ENCODE measurements at regions not wholly inside any gene's neighbourhood (a gene's known extent, or its start where the extent isn't known, plus 50 kb on each side); places are given as distances from the start of the nearest gene placed in this dataset.

DNA sequence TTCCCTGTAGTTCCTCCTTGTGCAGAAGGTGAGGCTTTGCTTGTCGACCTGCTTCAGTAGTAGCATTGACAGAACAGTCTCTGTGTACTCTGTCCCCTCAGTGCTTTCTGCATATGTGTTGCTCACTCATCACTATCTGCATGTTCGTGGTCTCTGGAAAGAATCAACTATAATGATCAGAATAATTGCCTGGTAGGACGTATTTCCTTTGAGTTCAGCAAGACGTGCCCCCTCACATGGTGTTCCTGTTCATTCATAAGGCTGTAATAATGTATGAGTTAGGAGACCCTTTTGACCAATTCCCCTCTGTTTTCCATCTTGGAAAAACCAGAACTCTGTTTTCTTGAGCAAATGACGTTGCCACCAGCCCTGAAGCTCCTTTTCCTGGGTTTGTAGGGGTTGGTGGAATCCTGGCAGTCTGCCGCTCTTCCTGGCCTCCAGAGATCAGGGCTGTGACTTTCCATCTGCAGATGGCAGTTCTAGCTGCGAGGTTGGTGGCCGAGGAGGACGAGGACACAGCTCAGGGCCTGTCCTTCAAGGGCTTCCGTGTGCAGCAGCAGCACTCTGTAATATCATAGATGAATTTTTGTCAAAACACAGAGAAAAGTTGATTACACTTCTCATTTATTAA, 61.9 kb downstream of the EXOSC2 start:
- in situ Hi-C loops (cut with HindIII; ENCODE audit: low pct_unique_long_range_greater_than_20kb, low sequenced_read_pairs), result no loop called here

DNA sequence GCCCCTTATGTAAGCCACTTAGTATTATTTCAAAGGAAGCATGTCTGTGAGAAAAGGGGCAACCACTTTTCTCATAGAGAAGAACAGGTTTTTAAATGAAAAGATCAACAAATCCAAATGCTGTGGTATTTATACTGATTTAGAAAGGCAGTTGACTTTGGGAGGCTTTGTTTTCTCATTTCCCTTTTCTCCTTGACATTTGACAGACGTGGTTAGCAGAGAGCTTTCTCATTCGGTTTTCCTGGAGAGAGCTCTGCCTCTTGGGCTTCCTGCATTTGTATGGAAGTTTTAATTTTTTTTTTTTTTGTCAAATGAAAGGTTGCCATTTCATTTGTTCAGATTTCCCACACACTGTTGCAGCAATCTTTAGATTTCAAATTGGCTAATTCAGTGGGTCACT, 62.5 kb downstream of the EXOSC2 start:
- in situ Hi-C loops (cut with HindIII; ENCODE audit: low pct_unique_long_range_greater_than_20kb, low sequenced_read_pairs), result no loop called here
- DNase-seq (ENCODE audit: low read depth, low spot score), result no peak

More for the DNA sequence above, 61.9 kb downstream of the EXOSC2 start:
- DNase-seq (ENCODE audit: low read depth, low spot score), result no peak

- in situ Hi-C loops (cut with HindIII; ENCODE audit: low pct_unique_long_range_greater_than_20kb, low sequenced_read_pairs), result no loop called here
- no peak for DNase-seq (ENCODE audit: low read depth, low spot score)
Measured at GRCh38 chr9:130756455-130757152, 63.0 kb downstream of the EXOSC2 start.

GRCh38 chr9:130759738-130760137, 66.2 kb downstream of the EXOSC2 start:
- DNase-seq (ENCODE audit: low read depth, low spot score), result no peak
- in situ Hi-C loops (cut with HindIII; ENCODE audit: low pct_unique_long_range_greater_than_20kb, low sequenced_read_pairs), result no loop called here

DNA sequence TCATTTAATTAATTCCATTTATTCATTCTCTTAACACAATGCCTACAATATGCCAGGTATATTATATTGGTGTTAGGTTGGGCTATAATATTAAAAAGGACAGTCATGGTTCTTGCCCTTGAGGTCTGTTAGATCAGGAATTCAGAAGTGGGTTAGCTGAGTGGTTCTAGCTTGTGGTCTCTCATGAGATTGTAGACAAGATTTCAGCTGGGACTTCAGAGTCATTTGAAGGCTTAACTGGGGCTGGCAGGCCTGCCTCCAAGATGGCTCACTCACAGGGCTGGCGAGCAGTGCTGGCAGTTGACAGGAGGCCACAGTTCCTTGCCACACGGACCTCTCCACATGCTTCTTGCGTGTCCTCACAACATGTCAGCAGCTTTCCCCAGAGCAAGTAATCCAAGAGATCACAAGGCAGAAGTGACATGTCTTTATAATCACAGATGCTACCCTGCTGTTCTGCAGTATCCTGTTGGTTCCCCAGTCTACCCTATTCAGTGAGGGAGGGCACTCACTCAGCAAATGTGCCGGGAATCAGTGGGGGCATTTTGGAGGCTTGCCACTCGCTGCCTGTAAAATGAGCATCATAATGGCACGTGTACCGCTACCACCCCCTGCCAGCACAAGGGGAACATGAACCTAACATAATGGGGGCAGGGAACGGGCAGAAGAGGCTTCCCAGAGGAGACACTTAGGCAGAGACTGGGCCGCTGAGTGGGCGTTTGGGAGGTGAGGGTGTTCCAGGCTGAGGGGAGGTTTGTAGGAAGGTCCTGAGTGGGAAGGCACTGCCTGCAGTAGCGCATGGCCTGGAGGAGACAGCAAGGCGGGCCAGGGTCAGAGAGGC, 70.0 kb downstream of the EXOSC2 start:
- no peak for DNase-seq (ENCODE audit: low read depth, low spot score)

GRCh38 chr9:130765137-130766020, 69.7 kb upstream of the ABL1 start:
- DNase-seq (ENCODE audit: low read depth, low spot score), result no peak
- in situ Hi-C loops (cut with HindIII; ENCODE audit: low pct_unique_long_range_greater_than_20kb, low sequenced_read_pairs), result no loop called here

More for the DNA sequence above, 70.0 kb downstream of the EXOSC2 start:
- in situ Hi-C loops (cut with HindIII; ENCODE audit: low pct_unique_long_range_greater_than_20kb, low sequenced_read_pairs), result no loop called here

GRCh38 chr9:130766021-130766926, 68.8 kb upstream of the ABL1 start:
- in situ Hi-C loops (cut with HindIII; ENCODE audit: low pct_unique_long_range_greater_than_20kb, low sequenced_read_pairs), result no loop called here
- DNase-seq (ENCODE audit: low read depth, low spot score), result peak; percentile 91

GRCh38 chr9:130766927-130767307, 68.1 kb upstream of the ABL1 start:
- in situ Hi-C loops (cut with HindIII; ENCODE audit: low pct_unique_long_range_greater_than_20kb, low sequenced_read_pairs), result no loop called here
- DNase-seq (ENCODE audit: low read depth, low spot score), result no peak

DNA sequence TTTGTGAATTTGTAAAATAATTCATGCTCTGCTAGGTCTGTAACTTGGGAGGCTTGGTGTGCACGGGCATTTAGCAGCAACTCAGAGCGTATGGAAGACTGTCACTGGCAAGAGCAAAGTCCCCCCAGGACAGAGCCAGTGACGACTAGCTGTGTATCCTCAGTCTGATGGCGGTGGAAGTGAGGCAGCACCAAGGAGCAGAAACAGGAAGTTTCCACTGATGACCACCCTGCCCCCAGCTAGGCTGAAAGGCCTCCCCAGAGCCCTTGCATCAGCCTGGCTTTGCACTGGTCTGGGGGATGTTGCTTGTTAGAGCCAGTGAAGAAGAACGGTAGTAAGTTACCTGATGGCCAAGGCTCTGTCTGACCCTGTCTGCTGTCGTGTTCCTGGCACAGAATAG, 66.8 kb upstream of the ABL1 start:
- in situ Hi-C loops (cut with HindIII; ENCODE audit: low pct_unique_long_range_greater_than_20kb, low sequenced_read_pairs), result no loop called here

DNA sequence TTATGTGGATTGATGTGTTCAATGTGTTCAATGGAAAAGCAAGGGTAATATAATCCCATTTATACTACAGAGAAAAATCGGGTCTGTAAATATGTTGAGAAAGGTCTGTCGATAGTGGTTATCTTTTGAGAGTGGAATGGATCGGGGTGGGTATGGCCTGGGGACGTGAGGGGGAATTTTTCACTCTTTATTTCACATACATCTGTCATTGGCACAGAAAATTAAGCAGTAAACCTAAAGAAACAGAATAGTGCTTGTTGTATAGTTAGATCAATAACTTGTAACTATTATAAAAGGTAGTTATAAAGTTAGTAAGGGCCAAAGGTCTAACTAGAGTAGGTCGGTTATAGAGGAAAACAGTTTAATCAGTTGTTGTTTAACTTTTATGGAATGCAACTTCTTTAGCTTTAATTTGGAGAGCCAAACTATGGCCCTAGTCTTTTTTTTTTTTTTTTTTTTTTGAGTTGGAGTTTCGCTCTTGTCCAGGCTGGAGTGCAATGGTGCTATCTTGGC, 66.1 kb upstream of the ABL1 start:
- in situ Hi-C loops (cut with HindIII; ENCODE audit: low pct_unique_long_range_greater_than_20kb, low sequenced_read_pairs), result no loop called here
- no peak for DNase-seq (ENCODE audit: low read depth, low spot score)

More for the DNA sequence above, 66.8 kb upstream of the ABL1 start:
- no peak for DNase-seq (ENCODE audit: low read depth, low spot score)

DNA sequence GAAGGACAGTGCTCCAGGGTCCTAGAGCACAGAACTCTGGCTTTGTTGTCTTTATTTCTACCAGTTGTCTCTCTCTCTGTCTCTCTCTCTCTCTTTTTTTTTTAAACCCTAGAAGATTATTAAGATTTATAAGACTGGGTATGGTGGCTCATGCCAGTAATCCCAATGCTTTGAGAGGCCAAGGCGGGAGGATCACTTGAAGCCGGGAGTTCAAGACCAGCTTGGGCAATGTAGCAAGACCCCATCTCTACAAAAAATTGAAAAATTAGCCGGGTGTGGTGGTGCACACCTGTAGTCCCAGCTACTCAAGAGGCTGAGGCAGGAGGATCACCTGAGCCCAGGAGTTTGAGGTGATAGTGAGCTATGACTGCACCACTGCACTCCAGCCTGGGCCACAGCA, 65.0 kb upstream of the ABL1 start:
- in situ Hi-C loops (cut with HindIII; ENCODE audit: low pct_unique_long_range_greater_than_20kb, low sequenced_read_pairs), result no loop called here
- DNase-seq (ENCODE audit: low read depth, low spot score), result no peak

- in situ Hi-C loops (cut with HindIII; ENCODE audit: low pct_unique_long_range_greater_than_20kb, low sequenced_read_pairs), result no loop called here
- peak; percentile 83 for DNase-seq (ENCODE audit: low read depth, low spot score)
Measured at GRCh38 chr9:130770679-130771442, 64.2 kb upstream of the ABL1 start.

DNA sequence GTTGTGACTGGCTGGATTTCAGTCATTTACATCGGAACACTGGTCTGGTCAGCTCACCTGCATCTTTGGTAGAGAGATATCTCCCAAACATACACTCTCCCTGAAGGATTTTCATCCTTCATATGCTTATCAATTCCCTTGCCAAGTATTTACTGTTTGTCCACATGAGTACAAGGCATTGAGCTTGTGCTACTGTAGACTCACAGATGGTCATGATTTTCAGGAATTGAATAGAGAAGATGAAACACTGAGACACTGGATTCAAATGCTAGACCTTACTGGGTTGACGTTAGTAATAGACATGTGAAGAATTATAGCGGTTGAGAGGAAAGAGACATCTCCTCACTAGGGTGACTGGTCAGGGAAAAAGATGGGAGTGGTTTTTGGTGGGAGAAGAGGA, 62.9 kb upstream of the ABL1 start:
- in situ Hi-C loops (cut with HindIII; ENCODE audit: low pct_unique_long_range_greater_than_20kb, low sequenced_read_pairs), result no loop called here
- no peak for DNase-seq (ENCODE audit: low read depth, low spot score)

- in situ Hi-C loops (cut with HindIII; ENCODE audit: low pct_unique_long_range_greater_than_20kb, low sequenced_read_pairs), result no loop called here
- DNase-seq (ENCODE audit: low read depth, low spot score), result no peak
Measured at GRCh38 chr9:130774183-130774582, 60.9 kb upstream of the ABL1 start.

GRCh38 chr9:130775336-130775991, 59.6 kb upstream of the ABL1 start:
- in situ Hi-C loops (cut with HindIII; ENCODE audit: low pct_unique_long_range_greater_than_20kb, low sequenced_read_pairs), result no loop called here
- no peak for DNase-seq (ENCODE audit: low read depth, low spot score)

All from SK-MEL-5 (cell line).